AG08395 (cell line): ENCODE measurements at regions not wholly inside any gene's neighbourhood (a gene's known extent, or its start where the extent isn't known, plus 50 kb on each side); places are given as distances from the start of the nearest gene placed in this dataset.

Experiments
- DNase-seq: peaks from one replicate; pipeline ENCODE4 v3.0.0; 2012; ENCODE audit warnings: mixed read lengths, low spot score

- DNase-seq = no peak
Measured at GRCh38 chr5:3143382-3143781, 391.9 kb upstream of the IRX2 start.

DNA sequence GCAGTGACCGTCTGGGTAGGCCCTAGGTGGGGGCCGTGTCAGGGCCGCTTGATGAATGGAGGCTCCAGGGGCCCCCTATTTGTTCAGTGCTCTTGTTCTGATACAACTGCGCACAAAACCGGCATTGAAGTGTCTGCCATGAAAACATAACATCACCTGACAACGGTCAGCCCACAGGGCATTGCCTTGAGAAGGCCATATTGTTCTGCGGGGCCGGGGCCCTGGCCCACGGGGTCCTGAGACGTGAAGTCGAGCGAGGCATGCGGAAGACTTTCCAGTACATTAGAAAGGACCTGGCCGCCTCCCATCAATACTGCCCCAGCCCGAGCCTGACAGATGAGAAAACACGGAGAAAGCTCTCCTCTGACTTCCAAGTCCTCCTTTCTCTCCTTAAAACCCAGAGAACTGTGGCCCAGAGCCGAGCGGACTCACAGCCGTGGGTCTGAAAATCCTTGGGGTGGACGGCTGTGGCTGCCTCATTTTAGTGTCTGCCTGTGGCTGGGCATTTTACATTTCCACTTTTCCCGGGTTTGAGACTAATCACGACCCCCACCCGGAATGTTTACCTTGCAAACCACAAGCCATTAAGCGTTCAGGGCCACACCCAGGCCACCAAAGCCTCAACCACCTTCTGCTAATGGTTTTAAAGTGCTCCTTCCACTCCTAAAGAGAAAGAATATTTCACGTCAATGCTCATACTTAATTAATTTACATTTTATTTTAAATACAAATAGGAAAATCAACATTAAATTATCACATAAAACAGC lies 391.0 kb upstream of the IRX2 start:
- DNase-seq = no peak

DNA sequence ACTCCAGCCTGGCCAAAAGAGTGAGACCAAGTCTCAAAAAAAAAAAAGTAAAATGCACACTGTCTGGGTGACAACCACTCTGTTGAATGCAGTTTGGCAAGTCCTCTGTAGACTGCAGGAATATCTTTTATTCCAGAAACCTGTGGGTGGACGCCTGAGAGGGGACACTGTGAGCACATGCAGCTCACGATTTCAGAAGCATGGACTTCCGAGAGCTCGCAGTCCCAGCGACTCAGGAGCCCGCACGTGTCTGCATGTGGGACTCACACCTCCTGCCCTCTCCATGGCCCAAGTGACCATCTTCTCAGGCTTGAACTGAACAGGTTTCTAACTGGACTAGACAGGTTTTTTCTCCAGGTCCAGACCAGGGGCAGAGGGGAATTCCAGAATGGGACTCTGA lies 388.6 kb upstream of the IRX2 start:
- DNase-seq = no peak

- DNase-seq = no peak
Measured at GRCh38 chr5:3139499-3139931, 388.0 kb upstream of the IRX2 start.

DNA sequence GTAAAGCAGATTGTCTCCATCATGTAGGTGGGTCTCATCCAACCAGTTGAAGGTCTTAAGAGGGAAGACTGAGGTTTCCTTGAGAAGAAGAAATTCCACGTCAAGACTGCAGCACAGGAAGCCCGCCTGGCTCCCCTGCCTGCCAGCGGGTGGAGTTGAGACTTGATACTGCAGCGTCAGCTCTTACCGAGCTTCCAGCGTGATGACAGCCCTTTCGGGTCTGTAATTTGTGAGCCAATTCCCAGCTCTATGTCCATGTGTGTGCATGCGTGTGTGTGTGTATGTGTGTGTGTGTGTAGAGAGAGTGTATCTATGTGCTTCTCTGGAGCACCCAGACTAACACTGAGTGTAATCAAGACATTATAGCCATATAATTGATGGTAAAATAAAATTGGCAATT lies 379.7 kb upstream of the IRX2 start:
- DNase-seq = no peak

GRCh38 chr5:3129252-3129651 lies 377.8 kb upstream of the IRX2 start:
- no peak for DNase-seq

DNA sequence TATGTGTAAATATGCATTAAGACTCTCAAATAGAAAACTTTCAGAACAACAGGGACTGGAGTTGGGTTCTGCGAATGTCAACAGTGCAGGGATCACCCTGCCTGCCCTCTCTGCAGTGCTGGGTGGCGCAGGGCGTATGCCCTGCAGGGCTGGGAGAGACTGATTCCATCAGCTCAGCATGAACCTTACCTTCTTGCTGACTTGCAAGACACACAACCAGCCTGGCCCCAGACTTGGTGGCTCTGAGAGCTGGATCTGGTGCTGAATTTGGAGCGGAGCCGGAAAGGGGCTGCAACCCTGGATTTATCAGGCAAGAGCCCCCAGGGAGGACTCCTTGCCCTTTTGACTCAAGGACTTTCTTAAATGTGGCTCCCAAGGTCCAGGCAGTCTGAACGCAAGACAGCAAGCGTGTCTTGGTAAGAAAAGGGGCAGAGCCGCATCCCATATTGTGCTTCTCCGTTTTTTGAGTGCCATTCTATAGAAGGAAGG lies 376.0 kb upstream of the IRX2 start:
- no peak for DNase-seq

GRCh38 chr5:3126639-3127038 lies 375.2 kb upstream of the IRX2 start:
- no peak for DNase-seq

DNA sequence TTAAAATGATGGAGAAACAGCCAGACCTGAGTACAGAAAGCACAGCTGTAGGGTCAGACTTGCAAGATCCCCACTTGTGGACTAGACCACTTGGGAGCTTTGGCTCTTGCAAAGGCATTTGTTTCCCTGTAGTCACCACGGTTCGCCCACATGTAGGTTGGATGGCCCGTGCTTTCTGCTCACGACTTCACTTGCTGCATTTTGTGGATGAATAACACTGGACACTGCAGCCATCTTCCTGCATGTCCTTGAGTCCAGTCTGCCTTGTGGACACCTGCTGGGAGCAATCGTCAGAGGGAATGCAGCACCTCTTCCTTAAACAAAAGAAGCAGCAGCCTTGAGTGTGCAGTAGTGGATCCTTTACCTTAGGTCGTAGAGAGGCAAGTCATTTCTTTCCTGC lies 372.9 kb upstream of the IRX2 start:
- no peak for DNase-seq

GRCh38 chr5:3123763-3124157 lies 372.3 kb upstream of the IRX2 start:
- DNase-seq = no peak

GRCh38 chr5:3122985-3123762 lies 371.7 kb upstream of the IRX2 start:
- no peak for DNase-seq

GRCh38 chr5:3122216-3122615 lies 370.7 kb upstream of the IRX2 start:
- DNase-seq = no peak

DNA sequence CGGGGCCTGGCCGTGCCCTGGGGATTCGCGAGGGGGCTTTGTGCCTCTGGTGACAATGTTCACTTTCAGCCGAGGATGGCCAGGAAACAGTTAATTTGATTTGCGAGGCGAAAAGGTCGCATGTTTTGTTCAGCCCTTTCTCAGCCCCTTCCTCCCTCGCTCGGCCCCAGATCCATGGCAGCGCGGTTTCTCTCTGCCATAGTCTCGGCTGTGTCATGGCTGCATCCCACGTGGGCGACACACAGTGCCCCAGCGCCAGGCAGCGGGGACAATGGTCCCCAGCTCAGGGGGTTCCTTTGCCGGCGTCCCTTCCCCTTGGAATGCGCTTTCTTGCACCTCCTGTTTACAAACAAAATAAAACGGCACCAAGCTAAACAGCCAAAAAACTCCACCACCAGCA lies 370.3 kb upstream of the IRX2 start:
- no peak for DNase-seq

DNA sequence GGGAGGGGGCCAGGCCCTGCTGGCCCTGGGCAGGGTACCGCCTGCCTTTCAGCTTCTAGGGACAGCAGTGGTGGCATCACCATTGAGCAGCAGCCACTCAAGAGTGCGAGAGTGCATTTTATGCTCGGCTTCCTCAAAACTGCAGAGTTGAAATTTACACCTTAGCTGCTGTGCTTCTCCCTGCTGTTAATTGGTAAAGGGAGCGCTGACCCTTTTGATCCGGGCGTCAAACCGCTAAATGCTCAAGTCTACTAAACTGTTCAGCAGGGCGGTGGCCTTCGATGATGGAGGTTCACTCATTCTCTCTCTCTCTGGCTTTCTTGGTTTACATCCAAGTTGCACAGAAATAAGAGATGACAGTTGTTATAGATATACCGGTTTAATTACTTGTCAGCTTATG lies 368.6 kb upstream of the IRX2 start:
- no peak for DNase-seq

- DNase-seq = no peak
Measured at GRCh38 chr5:3119435-3119834, 368.0 kb upstream of the IRX2 start.

DNA sequence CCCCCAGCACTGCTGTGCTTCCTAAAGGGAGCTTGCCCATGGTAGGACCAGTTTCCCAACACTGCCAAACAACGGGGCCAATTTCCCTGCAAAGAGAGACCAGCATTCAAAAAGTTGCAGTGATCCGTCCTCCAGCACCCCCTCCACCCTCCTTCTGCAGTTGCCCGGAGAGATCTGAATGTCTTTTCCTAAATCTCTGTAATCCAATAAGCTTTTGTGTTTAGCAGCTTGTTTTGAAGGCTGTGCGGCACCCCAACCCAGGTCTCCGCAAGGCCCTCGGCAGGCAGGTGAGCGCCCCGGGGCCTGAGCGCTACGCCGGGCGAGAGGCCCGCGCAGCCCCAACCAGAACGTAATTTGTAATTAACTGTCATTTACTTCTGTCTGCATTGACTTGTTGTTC lies 366.9 kb upstream of the IRX2 start:
- DNase-seq = no peak

GRCh38 chr5:3116366-3116765 lies 364.9 kb upstream of the IRX2 start:
- DNase-seq = no peak

DNA sequence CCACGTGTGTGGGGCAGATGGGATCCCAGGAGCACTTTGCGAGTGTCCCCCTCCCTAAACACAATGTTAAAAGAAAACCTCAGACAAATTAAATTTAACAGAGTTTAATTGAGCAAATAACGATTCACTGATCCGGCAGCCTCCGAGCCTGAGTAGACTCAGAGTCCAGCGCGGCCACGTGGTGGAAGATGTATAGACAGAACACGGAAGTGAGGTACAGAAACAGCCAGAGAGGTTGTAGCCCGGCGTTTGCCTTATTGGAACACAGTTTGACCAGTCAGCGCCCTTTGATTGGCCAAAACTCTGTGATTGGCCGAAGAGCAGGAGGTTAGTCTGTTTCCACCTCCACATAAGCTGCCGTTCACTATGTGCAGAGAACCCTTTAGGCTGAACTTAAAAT lies 363.0 kb upstream of the IRX2 start:
- DNase-seq = no peak

- DNase-seq = no peak
Measured at GRCh38 chr5:3110371-3110770, 358.9 kb upstream of the IRX2 start.

DNA sequence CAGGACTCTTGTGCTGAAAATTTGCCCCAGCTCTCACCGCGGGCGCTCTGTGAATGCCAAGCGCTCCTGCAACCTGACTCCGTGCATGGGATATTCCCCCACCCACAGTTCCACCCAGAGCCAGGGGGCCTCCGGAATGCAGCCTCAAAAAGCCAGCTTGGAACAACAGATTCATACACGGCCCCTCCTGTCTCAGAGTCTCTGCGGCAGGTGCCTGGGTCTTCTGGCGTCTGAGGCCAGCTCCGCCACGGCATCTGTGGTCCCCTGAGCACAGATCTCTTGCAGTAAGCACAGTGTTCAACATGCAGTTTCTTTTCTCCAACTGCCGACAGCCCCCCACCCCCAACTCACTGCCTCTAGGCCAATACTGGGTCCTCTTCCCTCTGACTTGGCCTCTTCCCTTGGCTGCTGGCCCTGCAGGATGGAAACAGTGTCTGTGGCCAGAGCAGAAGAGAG lies 355.7 kb upstream of the IRX2 start:
- no peak for DNase-seq

GRCh38 chr5:3105581-3105980 lies 354.1 kb upstream of the IRX2 start:
- no peak for DNase-seq

DNA sequence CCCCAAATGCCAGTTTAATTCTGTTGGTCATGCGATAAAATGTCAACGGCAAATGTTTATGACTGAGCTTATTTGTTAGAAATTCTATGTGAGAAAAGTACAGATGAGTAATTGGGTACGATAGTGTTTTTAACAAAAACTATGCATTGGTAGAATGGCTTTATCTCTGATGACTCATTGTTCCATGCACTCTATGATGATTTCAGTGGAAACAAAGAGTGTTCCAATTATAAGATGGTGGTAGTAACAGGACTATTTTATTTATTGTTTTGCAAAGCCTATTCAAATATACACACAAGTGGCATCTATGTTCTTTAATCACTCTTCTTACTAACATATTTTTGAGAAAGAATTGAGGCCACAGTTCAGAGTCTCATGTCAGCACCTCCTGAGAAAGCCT lies 353.7 kb upstream of the IRX2 start:
- no peak for DNase-seq

DNA sequence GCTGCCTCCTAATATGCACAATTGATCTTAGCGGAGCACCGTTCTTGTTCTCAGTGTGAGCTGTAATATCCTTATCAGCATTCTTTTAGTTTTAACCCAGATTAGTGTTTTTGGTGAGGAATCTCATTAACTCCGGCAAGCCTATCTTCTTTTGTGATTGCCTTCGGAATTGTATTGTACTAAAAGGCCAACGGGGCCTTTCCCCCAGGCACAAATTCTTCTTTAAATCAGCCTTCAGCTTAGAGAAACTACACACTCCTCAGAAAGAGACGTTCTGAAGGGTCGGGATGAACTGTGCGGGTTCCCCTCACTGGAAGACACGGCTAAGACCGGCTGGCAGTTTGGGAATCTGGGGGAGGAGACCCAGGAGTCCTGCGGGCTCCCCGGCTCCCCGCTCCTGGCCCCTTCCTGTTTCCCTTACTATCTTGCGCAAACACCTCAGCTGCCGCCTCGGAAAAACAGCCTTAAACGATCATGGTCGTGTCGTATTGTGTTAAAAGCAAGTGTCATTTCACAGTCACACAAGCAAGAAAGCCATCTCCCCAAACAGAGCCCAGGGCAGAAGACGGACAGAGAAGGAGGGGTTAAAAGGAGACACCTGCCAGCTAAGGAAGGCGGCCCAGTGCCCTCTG lies 353.1 kb upstream of the IRX2 start:
- no peak for DNase-seq
